Karpas-422 (cell line): ENCODE measurements at regions not wholly inside any gene's neighbourhood (a gene's known extent, or its start where the extent isn't known, plus 50 kb on each side); places are given as distances from the start of the nearest gene placed in this dataset.

Experiments used
- DNase-seq: peaks from one replicate; pipeline ENCODE4 v3.0.0-alpha.2; 2015
- H2AFZ ChIP-seq: fragments of 200-600 bp; sonication (generic); 2 replicates; pipeline ENCODE4 v1.6.1; 2014; ENCODE audit warnings: antibody characterized with exemption, low read length, mixed read lengths
- H3K27ac ChIP-seq: fragments of 200-600 bp; sonication (generic); 2 replicates; pipeline ENCODE4 v1.5.1; 2014; ENCODE audit warnings: mild to moderate bottlenecking, low read length, moderate library complexity
- H3K27me3 ChIP-seq: fragments of 200-600 bp; sonication (generic); 2 replicates; pipeline ENCODE4 v1.6.1; 2014; ENCODE audit warnings: low read length, mixed read lengths
- H3K36me3 ChIP-seq: fragments of 200-600 bp; sonication (generic); 2 replicates; pipeline ENCODE4 v1.6.1; 2014; ENCODE audit warnings: low read length, mixed read lengths; ENCODE audit not compliant: insufficient read depth
- H3K4me1 ChIP-seq: fragments of 200-600 bp; sonication (generic); 2 replicates; pipeline ENCODE4 v1.6.1; 2014; ENCODE audit warnings: mild to moderate bottlenecking, low read length, mixed read lengths
- H3K4me2 ChIP-seq: fragments of 200-600 bp; sonication (generic); 2 replicates; pipeline ENCODE4 v1.6.1; 2014; ENCODE audit warnings: low read length, low read depth, mild to moderate bottlenecking; ENCODE audit not compliant: poor library complexity, severe bottlenecking
- H3K4me3 ChIP-seq: fragments of 200-600 bp; sonication (generic); 2 replicates; pipeline ENCODE4 v1.5.1; 2014; ENCODE audit warnings: mild to moderate bottlenecking, antibody characterized with exemption, low read length, mixed read lengths
- H3K79me2 ChIP-seq: fragments of 200-600 bp; sonication (generic); 2 replicates; pipeline ENCODE4 v1.6.1; 2014; ENCODE audit warnings: mild to moderate bottlenecking, low read length, mixed read lengths
- H3K9ac ChIP-seq: fragments of 200-600 bp; sonication (generic); 2 replicates; pipeline ENCODE4 v1.6.0; 2014; ENCODE audit warnings: low read length
- H3K9me2 ChIP-seq: fragments of 200-600 bp; sonication (generic), shearing (Covaris generic); replicated peaks from 2 replicates; pipeline ENCODE4 v1.6.0; 2014; ENCODE audit warnings: mild to moderate bottlenecking, low read length, moderate library complexity; ENCODE audit not compliant: insufficient read depth
- H3K9me3 ChIP-seq: fragments of 300-700, 200-600 bp; sonication (generic); 2 replicates; pipeline ENCODE4 v1.6.1; 2014; ENCODE audit warnings: low read length, mixed read lengths
- H4K20me1 ChIP-seq: fragments of 200-600 bp; sonication (generic); 2 replicates; pipeline ENCODE4 v1.6.1; 2014; ENCODE audit warnings: mild to moderate bottlenecking, antibody characterized with exemption, low read length, low read depth; ENCODE audit not compliant: insufficient read depth

GRCh38 chr18:11284811-11285210 lies 135.4 kb upstream of the PIEZO2 start:
- Histone ChIP-seq H3K9ac (no peak overlapping the region), H3K79me2 (no peaks in the 10 kb centered on the region), H2AFZ (no peak overlapping the region), H3K4me2 (no peak overlapping the region), H4K20me1 (no peaks in the 10 kb centered on the region), H3K27ac (no peak overlapping the region), H3K9me2 (no peaks in the 10 kb centered on the region; the same call in 1 of the 2 replicates), H3K4me3 (no peak overlapping the region), H3K4me1 (no peaks in the 10 kb centered on the region), H3K36me3 (no peaks in the 10 kb centered on the region), H3K9me3 (no peaks in the 10 kb centered on the region), H3K27me3 (0 out of 2 replicates have a peak, but pooled peaks cover 2% of the 10 kb centered on the region)
- no peak for DNase-seq

GRCh38 chr18:11284349-11284748 lies 135.0 kb upstream of the PIEZO2 start:
- Histone ChIP-seq H3K4me1 (no peaks in the 10 kb centered on the region), H3K4me2 (no peak overlapping the region), H3K9ac (no peak overlapping the region), H3K27ac (no peak overlapping the region), H3K9me2 (no peaks in the 10 kb centered on the region; the same call in 1 of the 2 replicates), H3K36me3 (no peaks in the 10 kb centered on the region), H3K27me3 (0 out of 2 replicates have a peak, but pooled peaks cover 2% of the 10 kb centered on the region), H4K20me1 (no peaks in the 10 kb centered on the region), H3K9me3 (no peaks in the 10 kb centered on the region), H2AFZ (no peak overlapping the region), H3K79me2 (no peaks in the 10 kb centered on the region), H3K4me3 (no peak overlapping the region)
- DNase-seq = no peak

GRCh38 chr18:11283479-11284161 lies 134.3 kb upstream of the PIEZO2 start:
- H3K9me3 ChIP-seq = no peaks in the 10 kb centered on the region
- no peaks in the 10 kb centered on the region for H3K79me2 ChIP-seq
- H3K27ac ChIP-seq = no peak overlapping the region
- H3K4me3 ChIP-seq = no peak overlapping the region
- no peak for DNase-seq
- H4K20me1 ChIP-seq = no peaks in the 10 kb centered on the region
- no peaks in the 10 kb centered on the region; the same call in 1 of the 2 replicates for H3K9me2 ChIP-seq
- no peaks in the 10 kb centered on the region for H3K36me3 ChIP-seq
- H3K27me3 ChIP-seq = 0 out of 2 replicates have a peak, but pooled peaks cover 2% of the 10 kb centered on the region
- no peak overlapping the region for H3K4me2 ChIP-seq
- H3K4me1 ChIP-seq = no peaks in the 10 kb centered on the region
- no peak overlapping the region for H3K9ac ChIP-seq
- H2AFZ ChIP-seq = no peak overlapping the region

- Histone ChIP-seq H3K36me3 (no peaks in the 10 kb centered on the region), H3K4me1 (no peaks in the 10 kb centered on the region), H3K4me3 (no peak overlapping the region), H3K9me2 (no peaks in the 10 kb centered on the region), H3K9ac (no peak overlapping the region), H3K4me2 (no peak overlapping the region), H3K27me3 (no peaks in the 10 kb centered on the region), H3K79me2 (no peaks in the 10 kb centered on the region), H2AFZ (no peak overlapping the region), H4K20me1 (no peaks in the 10 kb centered on the region), H3K27ac (no peak overlapping the region), H3K9me3 (no peaks in the 10 kb centered on the region)
- DNase-seq = no peak
Observed at GRCh38 chr18:11279461-11279860, 130.1 kb upstream of the PIEZO2 start.

GRCh38 chr18:11276678-11277077 lies 127.3 kb upstream of the PIEZO2 start:
- Histone ChIP-seq H2AFZ (no peak overlapping the region), H3K27me3 (no peaks in the 10 kb centered on the region), H3K79me2 (no peaks in the 10 kb centered on the region), H3K4me3 (no peak overlapping the region), H3K9me3 (no peaks in the 10 kb centered on the region), H3K4me1 (no peaks in the 10 kb centered on the region), H3K9me2 (no peaks in the 10 kb centered on the region; the same call in 1 of the 2 replicates), H3K27ac (no peak overlapping the region), H4K20me1 (no peaks in the 10 kb centered on the region), H3K4me2 (no peak overlapping the region), H3K9ac (no peak overlapping the region), H3K36me3 (no peaks in the 10 kb centered on the region)
- no peak for DNase-seq

GRCh38 chr18:11274144-11274794 lies 124.9 kb upstream of the PIEZO2 start:
- Histone ChIP-seq H4K20me1 (no peaks in the 10 kb centered on the region), H2AFZ (no peak overlapping the region), H3K36me3 (no peaks in the 10 kb centered on the region), H3K27ac (no peak overlapping the region), H3K4me1 (no peaks in the 10 kb centered on the region), H3K27me3 (no peaks in the 10 kb centered on the region), H3K79me2 (no peaks in the 10 kb centered on the region), H3K9me2 (no peaks in the 10 kb centered on the region; the same call in 1 of the 2 replicates), H3K9ac (no peak overlapping the region), H3K9me3 (no peaks in the 10 kb centered on the region), H3K4me2 (no peak overlapping the region), H3K4me3 (no peak overlapping the region)
- no peak for DNase-seq

- Histone ChIP-seq H3K9me3 (no peaks in the 10 kb centered on the region), H2AFZ (no peak overlapping the region), H3K9ac (no peak overlapping the region), H4K20me1 (no peaks in the 10 kb centered on the region), H3K4me1 (no peaks in the 10 kb centered on the region), H3K27ac (no peak overlapping the region), H3K79me2 (no peaks in the 10 kb centered on the region), H3K4me3 (no peak overlapping the region), H3K9me2 (no peaks in the 10 kb centered on the region; the same call in 1 of the 2 replicates), H3K27me3 (no peaks in the 10 kb centered on the region), H3K36me3 (no peaks in the 10 kb centered on the region), H3K4me2 (no peak overlapping the region)
- no peak for DNase-seq
Observed at GRCh38 chr18:11272516-11272915, 123.1 kb upstream of the PIEZO2 start.

GRCh38 chr18:11271954-11272353 lies 122.6 kb upstream of the PIEZO2 start:
- no peak for DNase-seq
- H4K20me1 ChIP-seq = no peaks in the 10 kb centered on the region
- H3K9me2 ChIP-seq = no peaks in the 10 kb centered on the region; the same call in 1 of the 2 replicates
- no peak overlapping the region; the same call in 1 of the 2 replicates for H2AFZ ChIP-seq
- no peaks in the 10 kb centered on the region for H3K4me1 ChIP-seq
- H3K4me2 ChIP-seq = no peak overlapping the region
- H3K4me3 ChIP-seq = no peak overlapping the region
- H3K9me3 ChIP-seq = no peaks in the 10 kb centered on the region
- H3K27me3 ChIP-seq = no peaks in the 10 kb centered on the region
- H3K36me3 ChIP-seq = no peaks in the 10 kb centered on the region
- no peaks in the 10 kb centered on the region for H3K79me2 ChIP-seq
- no peak overlapping the region for H3K9ac ChIP-seq
- H3K27ac ChIP-seq = no peak overlapping the region
